ENCODE measurements at regions not wholly inside any gene's neighbourhood (a gene's known extent, or its start where the extent isn't known, plus 50 kb on each side); places are given as distances from the start of the nearest gene placed in this dataset.
"Not testable (repeated sequence)": the region's sequence is repeated elsewhere in the genome, so short reads cannot be mapped to it uniquely, and the experiment has no call there.

DNA sequence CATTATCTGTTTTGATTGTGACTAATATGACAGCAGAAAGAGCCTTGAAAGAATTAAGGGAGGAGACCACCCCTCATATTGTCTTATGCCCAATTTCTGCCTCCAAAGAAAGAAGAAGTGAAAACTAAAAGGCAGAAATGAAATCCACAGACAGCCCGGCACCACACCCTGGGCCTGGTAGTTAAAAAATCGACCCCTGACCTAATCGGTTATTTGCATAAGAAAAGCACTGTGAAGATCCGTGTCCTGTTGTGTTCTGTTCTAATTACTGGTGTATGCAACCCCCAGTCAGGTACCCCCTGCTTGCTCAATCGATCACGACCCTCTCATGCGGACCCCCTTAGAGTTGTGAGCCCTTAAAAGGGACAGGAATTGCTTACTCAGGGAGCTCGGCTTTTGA, 97.9 kb downstream of the CDRT15L2 start:
- TF ChIP-seq, protein P1, sequence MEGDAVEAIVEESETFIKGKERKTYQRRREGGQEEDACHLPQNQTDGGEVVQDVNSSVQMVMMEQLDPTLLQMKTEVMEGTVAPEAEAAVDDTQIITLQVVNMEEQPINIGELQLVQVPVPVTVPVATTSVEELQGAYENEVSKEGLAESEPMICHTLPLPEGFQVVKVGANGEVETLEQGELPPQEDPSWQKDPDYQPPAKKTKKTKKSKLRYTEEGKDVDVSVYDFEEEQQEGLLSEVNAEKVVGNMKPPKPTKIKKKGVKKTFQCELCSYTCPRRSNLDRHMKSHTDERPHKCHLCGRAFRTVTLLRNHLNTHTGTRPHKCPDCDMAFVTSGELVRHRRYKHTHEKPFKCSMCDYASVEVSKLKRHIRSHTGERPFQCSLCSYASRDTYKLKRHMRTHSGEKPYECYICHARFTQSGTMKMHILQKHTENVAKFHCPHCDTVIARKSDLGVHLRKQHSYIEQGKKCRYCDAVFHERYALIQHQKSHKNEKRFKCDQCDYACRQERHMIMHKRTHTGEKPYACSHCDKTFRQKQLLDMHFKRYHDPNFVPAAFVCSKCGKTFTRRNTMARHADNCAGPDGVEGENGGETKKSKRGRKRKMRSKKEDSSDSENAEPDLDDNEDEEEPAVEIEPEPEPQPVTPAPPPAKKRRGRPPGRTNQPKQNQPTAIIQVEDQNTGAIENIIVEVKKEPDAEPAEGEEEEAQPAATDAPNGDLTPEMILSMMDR (IDR thresholded peaks at IDR 0.05) = not testable (repeated sequence)
- not testable (repeated sequence) for TF ChIP-seq POLR2A (IDR thresholded peaks at IDR 0.05)

Measured in adrenal gland (tissue), 5 donors.